Upper lobe of right lung (tissue), 1 donor: ENCODE measurements at regions not wholly inside any gene's neighbourhood (a gene's known extent, or its start where the extent isn't known, plus 50 kb on each side); places are given as distances from the start of the nearest gene placed in this dataset.
A peak's percentile ranks its signal among the peaks of the same experiment; 100 is the strongest.
"Not testable (repeated sequence)": the region's sequence is repeated elsewhere in the genome, so short reads cannot be mapped to it uniquely, and the experiment has no call there.

Source experiments
- ATAC-seq: fragments of 200-7000 bp; cut with Tn5 transposase; one replicate; pipeline ENCODE4 v1.9.1; 2020; ENCODE audit warnings: mild to moderate bottlenecking, moderate library complexity
- DNase-seq: peaks from one replicate; pipeline ENCODE4 v3.0.0-alpha.2; 2020
- H3K27ac ChIP-seq: fragments of 200-600 bp; one replicate; pipeline ENCODE4 v1.8.0; 2022
- H3K27me3 ChIP-seq: fragments of 200-600 bp; one replicate; pipeline ENCODE4 v1.8.0; 2022; ENCODE audit warnings: mild to moderate bottlenecking
- H3K36me3 ChIP-seq: fragments of 200-600 bp; one replicate; pipeline ENCODE4 v1.8.0; 2022
- H3K4me1 ChIP-seq: fragments of 200-600 bp; one replicate; pipeline ENCODE4 v1.8.0; 2022
- H3K4me3 ChIP-seq: fragments of 200-600 bp; one replicate; pipeline ENCODE4 v1.8.0; 2022; ENCODE audit warnings: mild to moderate bottlenecking
- H3K9me3 ChIP-seq: fragments of 200-600 bp; one replicate; pipeline ENCODE4 v1.8.0; 2022
- intact Hi-C: fragments of 100-400 bp; cut with DNase I; formaldehyde crosslinking; loops from one replicate; pipeline ENCODE4 v1.11.0; 2022
- TF ChIP-seq, protein P1 (sequence below): fragments of 200-600 bp; IDR thresholded peaks from one replicate; pipeline ENCODE4 v1.8.0; 2022; ENCODE audit warnings: antibody characterized with exemption
- donor health status: DM: no; HTN: yes; CAD: no; lungs with severe emphysema.

DNA sequence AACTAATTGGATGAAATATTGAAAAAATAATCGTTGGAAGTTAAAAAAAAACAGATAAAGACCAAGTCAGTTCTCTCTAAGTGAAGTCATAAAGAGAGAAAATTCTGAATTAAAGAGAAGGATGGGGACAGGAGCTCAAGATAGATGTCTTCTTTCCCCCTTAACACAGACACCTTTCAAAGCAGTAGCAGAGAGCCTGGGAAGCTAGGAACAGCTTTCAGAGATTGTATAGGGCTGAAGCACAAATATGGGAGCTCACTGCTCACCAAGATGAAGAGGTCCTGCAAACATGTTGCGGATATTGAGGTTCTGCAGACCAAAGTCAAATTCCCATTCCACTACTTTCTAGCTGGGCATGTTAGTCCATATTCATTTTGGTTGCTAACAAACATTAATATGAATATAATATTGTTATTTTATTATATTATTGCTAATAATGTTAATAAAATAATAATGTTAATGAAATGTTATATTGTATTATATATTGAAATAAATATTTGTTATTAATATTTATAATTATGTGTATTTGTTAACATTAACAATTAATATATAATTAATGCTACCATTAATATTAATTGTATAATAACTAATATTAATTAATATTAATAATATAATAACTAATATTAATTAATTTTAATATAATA lies 319.1 kb downstream of the OXSM start:
- H3K4me3 ChIP-seq = no peak overlapping the region
- no peaks in the 10 kb centered on the region for H3K36me3 ChIP-seq
- ATAC-seq (no peak), DNase-seq (no peak)
- no peaks in the 10 kb centered on the region for H3K4me1 ChIP-seq
- H3K27ac ChIP-seq = no peak overlapping the region
- intact Hi-C loops = no loop called here
- H3K9me3 ChIP-seq = no peaks in the 10 kb centered on the region
- TF ChIP-seq, protein P1, sequence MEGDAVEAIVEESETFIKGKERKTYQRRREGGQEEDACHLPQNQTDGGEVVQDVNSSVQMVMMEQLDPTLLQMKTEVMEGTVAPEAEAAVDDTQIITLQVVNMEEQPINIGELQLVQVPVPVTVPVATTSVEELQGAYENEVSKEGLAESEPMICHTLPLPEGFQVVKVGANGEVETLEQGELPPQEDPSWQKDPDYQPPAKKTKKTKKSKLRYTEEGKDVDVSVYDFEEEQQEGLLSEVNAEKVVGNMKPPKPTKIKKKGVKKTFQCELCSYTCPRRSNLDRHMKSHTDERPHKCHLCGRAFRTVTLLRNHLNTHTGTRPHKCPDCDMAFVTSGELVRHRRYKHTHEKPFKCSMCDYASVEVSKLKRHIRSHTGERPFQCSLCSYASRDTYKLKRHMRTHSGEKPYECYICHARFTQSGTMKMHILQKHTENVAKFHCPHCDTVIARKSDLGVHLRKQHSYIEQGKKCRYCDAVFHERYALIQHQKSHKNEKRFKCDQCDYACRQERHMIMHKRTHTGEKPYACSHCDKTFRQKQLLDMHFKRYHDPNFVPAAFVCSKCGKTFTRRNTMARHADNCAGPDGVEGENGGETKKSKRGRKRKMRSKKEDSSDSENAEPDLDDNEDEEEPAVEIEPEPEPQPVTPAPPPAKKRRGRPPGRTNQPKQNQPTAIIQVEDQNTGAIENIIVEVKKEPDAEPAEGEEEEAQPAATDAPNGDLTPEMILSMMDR = no peak
- H3K27me3 ChIP-seq = no peaks in the 10 kb centered on the region

DNA sequence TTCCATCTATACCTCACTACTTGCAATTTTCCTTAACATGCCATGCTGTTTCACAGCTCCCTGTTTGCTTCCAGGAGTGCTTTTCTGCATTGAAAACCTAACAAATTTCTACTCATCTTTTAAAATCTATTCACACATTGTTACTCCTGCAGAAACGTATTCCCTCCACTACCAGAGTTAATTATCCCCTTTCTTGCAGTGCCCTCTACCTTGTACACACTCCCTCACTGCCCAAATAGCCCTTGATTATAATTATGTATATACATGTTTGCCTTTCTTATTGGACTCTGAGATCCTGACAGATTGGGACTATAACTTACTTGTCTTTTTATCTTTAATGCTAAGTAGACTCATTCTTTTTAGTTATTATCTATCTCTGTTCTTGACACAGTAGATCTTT lies 325.0 kb downstream of the OXSM start:
- no peak for ATAC-seq
- intact Hi-C loops = no loop called here
- H3K9me3 ChIP-seq = no peaks in the 10 kb centered on the region

DNA sequence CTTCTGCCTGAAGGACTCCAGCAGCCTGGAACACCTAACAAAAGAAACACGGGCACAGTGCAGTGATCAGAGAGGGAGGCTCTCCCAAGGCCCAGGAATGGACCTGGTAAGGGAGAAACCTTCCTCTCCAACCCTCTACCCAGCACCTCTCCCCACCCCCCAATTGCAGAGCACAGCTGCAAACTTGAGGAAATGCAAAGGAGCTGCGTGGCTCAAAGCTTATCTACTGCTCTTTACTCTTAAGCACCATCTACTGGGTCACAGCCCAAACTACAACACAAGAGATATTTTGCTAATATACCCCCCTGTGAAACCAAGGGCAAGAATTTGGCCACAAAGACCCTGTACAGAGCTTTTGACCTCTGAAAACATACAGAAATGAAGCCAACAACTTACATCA lies 328.3 kb downstream of the OXSM start:
- Histone ChIP-seq H3K9me3 (no peaks in the 10 kb centered on the region), H3K36me3 (no peaks in the 10 kb centered on the region), H3K4me1 (no peaks in the 10 kb centered on the region), H3K27me3 (no peaks in the 10 kb centered on the region), H3K4me3 (no peak overlapping the region), H3K27ac (no peak overlapping the region)
- ATAC-seq (no peak), DNase-seq (no peak)
- intact Hi-C loops = no loop called here
- TF ChIP-seq, protein P1 = peak; percentile 24

More for the DNA sequence above, 325.0 kb downstream of the OXSM start:
- no peak overlapping the region for H3K4me3 ChIP-seq
- no peaks in the 10 kb centered on the region for H3K36me3 ChIP-seq
- no peak for DNase-seq
- no peaks in the 10 kb centered on the region for H3K4me1 ChIP-seq
- H3K27me3 ChIP-seq = no peaks in the 10 kb centered on the region
- TF ChIP-seq, protein P1 = no peak
- H3K27ac ChIP-seq = no peak overlapping the region

GRCh38 chr3:26132942-26133341 lies 343.1 kb downstream of the OXSM start:
- H3K27me3 ChIP-seq = no peaks in the 10 kb centered on the region
- no peaks in the 10 kb centered on the region for H3K4me1 ChIP-seq
- ATAC-seq (no peak), DNase-seq (no peak)
- no peaks in the 10 kb centered on the region for H3K36me3 ChIP-seq
- H3K27ac ChIP-seq = no peak overlapping the region
- TF ChIP-seq, protein P1 = no peak
- H3K4me3 ChIP-seq = no peak overlapping the region
- intact Hi-C loops = no loop called here
- H3K9me3 ChIP-seq = no peaks in the 10 kb centered on the region

DNA sequence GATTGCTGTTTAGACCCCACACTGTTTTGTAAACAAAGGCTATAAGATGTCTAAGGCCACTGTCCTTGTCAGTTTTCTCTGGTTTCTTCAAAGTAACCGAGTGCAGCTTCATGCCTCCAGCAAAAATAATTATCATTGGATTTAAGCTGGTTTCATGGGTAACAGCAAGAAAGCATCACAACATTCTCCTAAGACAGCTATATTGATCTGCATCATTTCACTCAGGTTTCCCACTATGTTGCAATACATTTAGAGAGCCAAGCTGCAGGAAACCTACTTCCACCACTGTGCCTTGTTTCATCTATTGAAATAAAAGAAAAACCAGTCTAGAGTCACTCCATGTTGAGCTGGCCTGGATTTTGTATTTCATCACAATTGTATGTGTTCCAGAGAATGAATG lies 351.4 kb downstream of the OXSM start:
- TF ChIP-seq, protein P1 = no peak

DNA sequence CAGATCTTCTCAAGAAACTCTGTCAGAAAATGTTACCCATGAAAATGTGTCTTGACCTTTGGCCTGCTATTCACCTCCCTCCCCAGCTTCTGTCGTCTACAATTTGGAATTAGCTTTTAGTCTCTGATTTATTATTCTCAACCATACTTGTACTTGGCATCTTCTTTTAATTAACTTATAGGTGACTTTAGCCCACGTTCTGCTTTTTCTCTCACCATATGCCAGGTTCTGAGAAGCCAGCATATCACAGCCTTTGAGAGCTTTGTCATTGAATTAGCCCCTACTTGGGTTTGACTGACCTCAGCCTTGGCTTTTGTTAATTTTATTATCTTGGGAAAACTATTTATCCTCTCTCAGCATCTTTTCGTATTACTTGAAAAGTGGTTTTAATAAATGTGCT lies 355.9 kb downstream of the OXSM start:
- Histone ChIP-seq H3K9me3 (no peaks in the 10 kb centered on the region), H3K27me3 (no peaks in the 10 kb centered on the region), H3K27ac (no peak overlapping the region), H3K4me1 (no peaks in the 10 kb centered on the region), H3K4me3 (no peak overlapping the region), H3K36me3 (no peaks in the 10 kb centered on the region)
- TF ChIP-seq, protein P1 = no peak
- no peak for ATAC-seq
- no peak for DNase-seq
- intact Hi-C loops = no loop called here

More for the DNA sequence above, 351.4 kb downstream of the OXSM start:
- H3K9me3 ChIP-seq = no peaks in the 10 kb centered on the region
- no peak overlapping the region for H3K4me3 ChIP-seq
- H3K4me1 ChIP-seq = no peaks in the 10 kb centered on the region
- H3K27ac ChIP-seq = no peak overlapping the region
- no peak for ATAC-seq
- no peaks in the 10 kb centered on the region for H3K27me3 ChIP-seq
- H3K36me3 ChIP-seq = no peaks in the 10 kb centered on the region
- intact Hi-C loops = no loop called here
- no peak for DNase-seq

DNA sequence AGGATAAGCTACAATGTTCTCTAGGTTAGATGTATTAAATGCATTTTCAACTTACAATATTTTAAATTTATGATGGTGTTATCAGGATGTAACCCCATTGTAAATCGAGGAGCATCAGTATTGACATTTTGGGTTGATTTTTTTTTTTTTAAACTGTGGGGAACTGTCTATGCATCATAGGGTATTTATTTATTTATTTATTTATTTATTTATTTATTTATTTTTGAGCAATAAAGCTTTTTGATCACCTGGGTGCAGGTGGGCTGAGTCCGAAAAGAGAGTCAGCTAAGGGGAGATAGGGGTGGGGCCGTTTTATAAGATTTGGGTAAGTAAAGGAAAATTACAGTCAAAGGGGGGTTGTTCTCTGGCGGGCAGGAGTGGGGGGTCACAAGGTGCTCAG lies 367.5 kb downstream of the OXSM start:
- H3K4me3 ChIP-seq, H3K4me1 ChIP-seq, H3K36me3 ChIP-seq, H3K27ac ChIP-seq, intact Hi-C loops, H3K9me3 ChIP-seq, ATAC-seq, H3K27me3 ChIP-seq, DNase-seq: not testable (repeated sequence)
